OCI-LY1 (cell line): ENCODE measurements at regions not wholly inside any gene's neighbourhood (a gene's known extent, or its start where the extent isn't known, plus 50 kb on each side); places are given as distances from the start of the nearest gene placed in this dataset.

Experiments used
- H2AFZ ChIP-seq: fragments of 200-600 bp; sonication (generic), shearing (Covaris generic); 2 replicates; pipeline ENCODE4 v1.6.0; 2014; ENCODE audit warnings: antibody characterized with exemption, mild to moderate bottlenecking, low read length
- H3F3A ChIP-seq: fragments of 200-600 bp; sonication (generic), shearing (Covaris generic); 2 replicates; pipeline ENCODE4 v1.6.0; 2014; ENCODE audit warnings: mild to moderate bottlenecking, antibody characterized with exemption, low read length, moderate library complexity; ENCODE audit not compliant: insufficient read depth
- H3K27ac ChIP-seq: fragments of 200-600 bp; sonication (generic); 2 replicates; pipeline ENCODE4 v1.5.1; 2014; ENCODE audit warnings: low read length, mixed run types, mild to moderate bottlenecking, low read depth; ENCODE audit not compliant: poor library complexity, severe bottlenecking
- H3K27me3 ChIP-seq: fragments of 200-600 bp; sonication (generic); 2 replicates; pipeline ENCODE4 v1.6.0; 2014; ENCODE audit warnings: antibody characterized with exemption, mild to moderate bottlenecking, low read length, moderate library complexity; ENCODE audit not compliant: insufficient read depth
- H3K36me3 ChIP-seq: fragments of 200-600 bp; sonication (generic); 2 replicates; pipeline ENCODE4 v1.6.1; 2014; ENCODE audit warnings: mild to moderate bottlenecking, antibody characterized with exemption, low read length, moderate library complexity, mixed read lengths; ENCODE audit not compliant: insufficient read depth
- H3K4me1 ChIP-seq: fragments of 200-600 bp; sonication (generic); 2 replicates; pipeline ENCODE4 v1.5.1; 2014; ENCODE audit warnings: mild to moderate bottlenecking, low read length, moderate library complexity; ENCODE audit not compliant: insufficient read depth, severe bottlenecking
- H3K4me2 ChIP-seq: fragments of 200-600 bp; sonication (generic), shearing (Covaris generic); 2 replicates; pipeline ENCODE4 v1.6.1; 2014; ENCODE audit warnings: low read length
- H3K4me3 ChIP-seq: fragments of 200-600 bp; sonication (generic); 2 replicates; pipeline ENCODE4 v1.5.1; 2014; ENCODE audit warnings: low read length, low read depth, mild to moderate bottlenecking, mixed read lengths; ENCODE audit not compliant: poor library complexity, severe bottlenecking
- H3K79me2 ChIP-seq: fragments of 200-600 bp; shearing (Covaris generic); 2 replicates; pipeline ENCODE4 v1.6.1; 2016; ENCODE audit warnings: mixed run types, low read length, mixed read lengths; ENCODE audit not compliant: insufficient read depth
- H3K9ac ChIP-seq: fragments of 200-600 bp; sonication (generic), shearing (Covaris generic); 2 replicates; pipeline ENCODE4 v1.6.1; 2014; ENCODE audit warnings: mild to moderate bottlenecking, low read length, mixed read lengths
- H3K9me2 ChIP-seq: fragments of 200-600 bp; sonication (generic), shearing (Covaris generic); 2 replicates; pipeline ENCODE4 v1.6.1; 2014; ENCODE audit warnings: low read depth, mild to moderate bottlenecking, low read length, mixed read lengths
- H3K9me3 ChIP-seq: fragments of 200-600 bp; shearing (Covaris generic); 2 replicates; pipeline ENCODE4 v1.6.1; 2014; ENCODE audit warnings: low read length, mixed read lengths
- H4K20me1 ChIP-seq: fragments of 200-600 bp; sonication (generic), shearing (Covaris generic); 2 replicates; pipeline ENCODE4 v1.6.0; 2016; ENCODE audit warnings: mild to moderate bottlenecking, low read length; ENCODE audit not compliant: insufficient read depth
- EZH2 ChIP-seq: fragments of 200-600 bp; sonication (generic), shearing (Covaris generic); IDR thresholded peaks from 2 replicates; pipeline ENCODE4 v1.8.0; 2017; ENCODE audit warnings: borderline replicate concordance, mixed run types, mild to moderate bottlenecking, antibody characterized with exemption, low read length, moderate library complexity, mixed read lengths
- TF ChIP-seq, protein P1 (sequence below): fragments of 200-600 bp; sonication (generic), shearing (Covaris generic); IDR thresholded peaks from 2 replicates; pipeline ENCODE4 v1.5.1; 2017; ENCODE audit warnings: mild to moderate bottlenecking, antibody characterized with exemption, low read length, moderate library complexity, mixed read lengths

DNA sequence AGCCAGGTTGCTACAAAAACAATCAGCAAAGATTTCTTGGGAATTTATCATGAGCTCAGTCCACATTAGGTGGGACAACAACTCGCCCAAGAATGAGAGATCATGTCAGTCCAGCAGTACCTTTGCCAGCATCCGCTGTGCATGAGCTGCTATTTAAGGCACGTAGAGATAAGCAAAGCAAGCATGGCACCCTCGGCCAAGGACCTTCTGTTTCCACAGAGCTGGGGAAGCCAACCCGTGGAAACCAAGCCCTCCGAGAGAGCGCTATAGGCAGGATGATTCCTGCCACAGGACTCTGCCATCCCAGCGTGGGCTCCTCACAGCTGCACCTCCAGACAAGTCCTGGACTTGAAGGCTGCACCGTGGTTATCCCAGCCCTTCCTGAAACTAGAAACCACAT is 189.5 kb upstream of the PPP1R26 start:
- no peaks in the 10 kb centered on the region for H3K9me3 ChIP-seq
- H3F3A ChIP-seq = no peaks in the 10 kb centered on the region
- H3K9me2 ChIP-seq = no peaks in the 10 kb centered on the region
- no peak overlapping the region for H2AFZ ChIP-seq
- H3K9ac ChIP-seq = no peak overlapping the region
- TF ChIP-seq, protein P1, sequence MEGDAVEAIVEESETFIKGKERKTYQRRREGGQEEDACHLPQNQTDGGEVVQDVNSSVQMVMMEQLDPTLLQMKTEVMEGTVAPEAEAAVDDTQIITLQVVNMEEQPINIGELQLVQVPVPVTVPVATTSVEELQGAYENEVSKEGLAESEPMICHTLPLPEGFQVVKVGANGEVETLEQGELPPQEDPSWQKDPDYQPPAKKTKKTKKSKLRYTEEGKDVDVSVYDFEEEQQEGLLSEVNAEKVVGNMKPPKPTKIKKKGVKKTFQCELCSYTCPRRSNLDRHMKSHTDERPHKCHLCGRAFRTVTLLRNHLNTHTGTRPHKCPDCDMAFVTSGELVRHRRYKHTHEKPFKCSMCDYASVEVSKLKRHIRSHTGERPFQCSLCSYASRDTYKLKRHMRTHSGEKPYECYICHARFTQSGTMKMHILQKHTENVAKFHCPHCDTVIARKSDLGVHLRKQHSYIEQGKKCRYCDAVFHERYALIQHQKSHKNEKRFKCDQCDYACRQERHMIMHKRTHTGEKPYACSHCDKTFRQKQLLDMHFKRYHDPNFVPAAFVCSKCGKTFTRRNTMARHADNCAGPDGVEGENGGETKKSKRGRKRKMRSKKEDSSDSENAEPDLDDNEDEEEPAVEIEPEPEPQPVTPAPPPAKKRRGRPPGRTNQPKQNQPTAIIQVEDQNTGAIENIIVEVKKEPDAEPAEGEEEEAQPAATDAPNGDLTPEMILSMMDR = no peak
- no peak for TF ChIP-seq EZH2
- H3K79me2 ChIP-seq = no peaks in the 10 kb centered on the region
- no peaks in the 10 kb centered on the region for H3K4me1 ChIP-seq
- no peaks in the 10 kb centered on the region for H4K20me1 ChIP-seq
- H3K27ac ChIP-seq = no peak overlapping the region
- H3K36me3 ChIP-seq = no peaks in the 10 kb centered on the region
- no peaks in the 10 kb centered on the region for H3K27me3 ChIP-seq
- no peak overlapping the region for H3K4me2 ChIP-seq
- no peak overlapping the region for H3K4me3 ChIP-seq

- Histone ChIP-seq H3K9me3 (no peaks in the 10 kb centered on the region), H3K9ac (no peak overlapping the region), H3K4me2 (no peak overlapping the region)
These were observed 189.0 kb upstream of the PPP1R26 start for GRCh38 chr9:135290566-135290965.

GRCh38 chr9:135291165-135291564 is 188.4 kb upstream of the PPP1R26 start:
- Histone ChIP-seq H3K4me1 (no peaks in the 10 kb centered on the region), H3F3A (no peaks in the 10 kb centered on the region), H3K4me3 (no peak overlapping the region), H3K9me2 (no peaks in the 10 kb centered on the region), H3K27ac (no peak overlapping the region), H3K9ac (no peak overlapping the region), H3K27me3 (no peaks in the 10 kb centered on the region), H3K36me3 (no peaks in the 10 kb centered on the region), H4K20me1 (no peaks in the 10 kb centered on the region), H3K79me2 (no peaks in the 10 kb centered on the region), H2AFZ (no peak overlapping the region), H3K4me2 (no peak overlapping the region), H3K9me3 (no peaks in the 10 kb centered on the region)
- TF ChIP-seq, protein P1 = no peak
- TF ChIP-seq EZH2 = no peak

More at GRCh38 chr9:135290566-135290965, 189.0 kb upstream of the PPP1R26 start:
- Histone ChIP-seq H3K4me1 (no peaks in the 10 kb centered on the region), H4K20me1 (no peaks in the 10 kb centered on the region), H3K27me3 (no peaks in the 10 kb centered on the region), H3K79me2 (no peaks in the 10 kb centered on the region), H3K4me3 (no peak overlapping the region), H3K36me3 (no peaks in the 10 kb centered on the region), H3F3A (no peaks in the 10 kb centered on the region), H3K9me2 (no peaks in the 10 kb centered on the region), H2AFZ (no peak overlapping the region), H3K27ac (no peak overlapping the region)
- no peak for TF ChIP-seq EZH2
- TF ChIP-seq, protein P1 = no peak
